Right lobe of liver (tissue), 4 donors: ENCODE measurements at regions not wholly inside any gene's neighbourhood (a gene's known extent, or its start where the extent isn't known, plus 50 kb on each side); places are given as distances from the start of the nearest gene placed in this dataset.

ENCODE experiments used
- POLR2A ChIP-seq: fragments of 450-650 bp; IDR thresholded peaks from one replicate; pipeline ENCODE4 v1.6.1; 2017; ENCODE audit warnings: antibody characterized with exemption, mild to moderate bottlenecking
- TF ChIP-seq, protein P1 (sequence below), 4 donors: fragments of 200-600 bp in 3 of 4; fragments of 450-650 bp in 1 of 4; IDR thresholded peaks; one replicate each; pipeline versions ENCODE4 v1.5.1 to v1.8.0; 2016 to 2022; ENCODE audit warnings: antibody characterized with exemption in 4 of 4, mild to moderate bottlenecking in 2 of 4
- donor health status: DM: no; HTN: no; CAD: no.
- donor health status: DM: no; HTN: no; CAD: no.
- donor health status: DM: no; HTN: yes; CAD: no.

DNA sequence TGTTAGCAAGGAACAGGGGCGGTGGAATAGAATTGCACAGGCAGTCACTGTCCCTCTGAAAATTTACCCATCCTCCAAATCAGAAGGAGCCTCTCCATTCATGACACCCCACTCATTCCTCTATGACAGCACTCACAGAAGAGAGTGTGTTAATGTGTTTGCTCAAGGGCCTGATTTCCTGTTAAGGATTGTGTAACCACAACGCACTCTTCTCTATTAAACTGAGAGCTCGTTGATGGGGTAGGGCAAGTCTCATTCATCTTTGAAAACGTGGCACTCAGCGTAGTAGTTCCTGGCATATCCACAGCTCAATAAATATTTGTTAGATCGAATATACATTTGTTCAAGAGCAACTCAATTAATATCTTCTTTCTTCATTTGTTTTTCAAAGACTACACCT lies 106.4 kb downstream of the VAPA start:
- TF ChIP-seq, protein P1, sequence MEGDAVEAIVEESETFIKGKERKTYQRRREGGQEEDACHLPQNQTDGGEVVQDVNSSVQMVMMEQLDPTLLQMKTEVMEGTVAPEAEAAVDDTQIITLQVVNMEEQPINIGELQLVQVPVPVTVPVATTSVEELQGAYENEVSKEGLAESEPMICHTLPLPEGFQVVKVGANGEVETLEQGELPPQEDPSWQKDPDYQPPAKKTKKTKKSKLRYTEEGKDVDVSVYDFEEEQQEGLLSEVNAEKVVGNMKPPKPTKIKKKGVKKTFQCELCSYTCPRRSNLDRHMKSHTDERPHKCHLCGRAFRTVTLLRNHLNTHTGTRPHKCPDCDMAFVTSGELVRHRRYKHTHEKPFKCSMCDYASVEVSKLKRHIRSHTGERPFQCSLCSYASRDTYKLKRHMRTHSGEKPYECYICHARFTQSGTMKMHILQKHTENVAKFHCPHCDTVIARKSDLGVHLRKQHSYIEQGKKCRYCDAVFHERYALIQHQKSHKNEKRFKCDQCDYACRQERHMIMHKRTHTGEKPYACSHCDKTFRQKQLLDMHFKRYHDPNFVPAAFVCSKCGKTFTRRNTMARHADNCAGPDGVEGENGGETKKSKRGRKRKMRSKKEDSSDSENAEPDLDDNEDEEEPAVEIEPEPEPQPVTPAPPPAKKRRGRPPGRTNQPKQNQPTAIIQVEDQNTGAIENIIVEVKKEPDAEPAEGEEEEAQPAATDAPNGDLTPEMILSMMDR (IDR thresholded peaks at IDR 0.05), result no peak
- no peak for TF ChIP-seq POLR2A
